Heart left ventricle (tissue), 16 donors: ENCODE measurements at regions not wholly inside any gene's neighbourhood (a gene's known extent, or its start where the extent isn't known, plus 50 kb on each side); places are given as distances from the start of the nearest gene placed in this dataset.

Experiments used
- ATAC-seq, 4 donors: fragments of 200-7000 bp; cut with Tn5 transposase; one replicate each; pipeline ENCODE4 v1.9.1; 2020 to 2022; ENCODE audit warnings: moderate library complexity in 4 of 4, mild to moderate bottlenecking in 3 of 4, moderate number of reproducible peaks in 1 of 4
- DNase-seq, 5 donors: peaks; one replicate each; pipeline ENCODE4 v3.0.0-alpha.2; 2020
- H3K27ac ChIP-seq, 12 donors: fragments of 200-600 bp; sonication (generic) in 4 of 12; one replicate each; pipeline versions ENCODE4 v1.5.0 to v1.8.0; 2016 to 2022; ENCODE audit warnings: mild to moderate bottlenecking in 2 of 12
- H3K27me3 ChIP-seq, 9 donors: fragments of 200-600 bp; sonication (generic) in 2 of 9; one replicate each; pipeline versions ENCODE4 v1.5.1 to v1.8.0; 2016 to 2022; ENCODE audit warnings: mild to moderate bottlenecking in 3 of 9
- H3K36me3 ChIP-seq, 9 donors: fragments of 200-600 bp; sonication (generic) in 2 of 9; one replicate each; pipeline versions ENCODE4 v1.5.0 to v1.8.0; 2018 to 2022; ENCODE audit warnings: mild to moderate bottlenecking in 2 of 9
- H3K4me1 ChIP-seq, 12 donors: fragments of 200-600 bp; sonication (generic) in 4 of 12; one replicate each; pipeline versions ENCODE4 v1.5.0 to v1.8.0; 2016 to 2022; ENCODE audit warnings: mild to moderate bottlenecking in 3 of 12
- H3K4me3 ChIP-seq, 12 donors: fragments of 200-600 bp; sonication (generic) in 4 of 12; one replicate each; pipeline versions ENCODE4 v1.5.0 to v1.8.0; 2017 to 2022; ENCODE audit warnings: mild to moderate bottlenecking in 9 of 12, moderate library complexity in 4 of 12
- H3K9me3 ChIP-seq, 12 donors: fragments of 200-600 bp; sonication (generic) in 4 of 12; one replicate each; pipeline versions ENCODE4 v1.5.0 to v1.8.0; 2016 to 2022; ENCODE audit warnings: mild to moderate bottlenecking in 1 of 12
- POLR2A ChIP-seq, 2 donors: fragments of 450-650 bp; IDR thresholded peaks; one replicate each; pipeline ENCODE4 v1.6.1; 2017; ENCODE audit warnings: antibody characterized with exemption in 2 of 2, mild to moderate bottlenecking in 2 of 2, moderate library complexity in 2 of 2
- WGBS, 4 donors: extraction: QIAGEN DNeasy Blood & Tissue Kit in 2 of 4; methylation state at CpG; one replicate each; pipeline versions ENCODE4 v1.1.5 to v1.1.7; 2013 to 2018; 5-methylcytosine and 5-hydroxymethylcytosine counted together
- intact Hi-C, 10 donors: fragments of 100-400 bp; cut with DNase I; formaldehyde crosslinking; loops; one replicate each; pipeline versions ENCODE4 v1.11.1 to v1.14.2; 2022
- TF ChIP-seq, protein P1 (sequence below), 12 donors: fragments of 200-600 bp; sonication (generic) in 4 of 12; IDR thresholded peaks; one replicate each; pipeline versions ENCODE4 v1.5.0 to v1.8.0; 2018 to 2022; ENCODE audit warnings: antibody characterized with exemption in 12 of 12, mild to moderate bottlenecking in 5 of 12
- donor health status: ischemic (EF 13 %, LVEDD 7.1; RV severe dilation, severe dysfunction).
- donor health status: healthy with polysubstance abuse.
- donor health status: DM: no; HTN: yes; CAD: no.
- donor health status: DM: no; HTN: no; CAD: no.
- donor health status: ischemic (EF 25% LVEDD 6.9; RV normal size, moderate dysfunction).
- donor health status: ischemic (EF 25% LVEDD 5.7; RV mildly dilated, moderate dysfunction).
- donor health status: healthy.
- donor health status: DM: yes; HTN: yes; CAD: no.
- donor health status: ischemic (EF 35%, LVEDD 5.7; RV mildly dilated, moderate dysfunction).
- donor health status: nonischemic (EF 11% LVEDD 7.7; RV severe dilation, severe dysfunction).
- donor health status: DM: yes; HTN: yes; CAD: no.
- donor health status: PGD.
- donor health status: ischemic (EF 29% LVEDD 5.4; RV normal size, mild dysfunction).
- donor health status: nonischemic (EF 23%, LVEDD 6.1; RV moderate dilation, normal function).

DNA sequence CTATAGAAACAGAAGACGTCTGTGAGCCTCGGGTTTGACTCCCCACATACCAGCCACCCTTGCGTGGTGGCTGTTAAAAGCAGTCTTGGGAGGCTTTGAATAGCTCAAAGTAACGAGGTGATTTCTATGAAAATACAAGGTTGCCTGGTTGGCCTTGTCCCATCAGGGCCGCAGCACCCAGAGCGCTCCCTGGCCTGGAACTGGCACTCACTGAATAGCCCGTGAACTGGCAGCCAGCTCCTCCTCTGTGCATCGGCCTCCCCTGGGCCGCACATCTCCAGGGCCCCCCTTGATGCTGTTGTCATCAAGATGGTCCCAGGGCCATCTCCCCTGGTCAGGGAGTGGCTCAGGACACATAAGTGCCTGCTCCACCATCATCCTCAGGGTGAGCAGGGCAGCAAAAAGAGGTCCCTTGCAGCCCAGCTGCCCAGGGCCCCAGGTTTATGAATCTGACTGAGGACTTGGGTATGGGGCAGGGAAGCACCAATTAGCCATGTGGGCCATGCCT lies 144.6 kb upstream of the PPP1R26 start:
- intact Hi-C loops: no loop called here
- peak in 2 of 5 donors; percentile 10 to 49 for DNase-seq

GRCh38 chr9:135335691-135336181 lies 143.8 kb upstream of the PPP1R26 start:
- peaks cover 0 to under 1% (median 0%) of the 10 kb centered on the region in 12 donors for H3K4me1 ChIP-seq
- no peak for TF ChIP-seq POLR2A (IDR thresholded peaks at IDR 0.05)
- 88 to 91% (median 90%) methylated on average over 4 to 14 of the region's 14 CpGs for WGBS, 4 donors
- no peak for ATAC-seq
- no peaks in the 10 kb centered on the region for H3K9me3 ChIP-seq
- DNase-seq: no peak
- intact Hi-C loops: no loop called here
- H3K27ac ChIP-seq: no peak overlapping the region
- H3K4me3 ChIP-seq: no peak overlapping the region
- H3K27me3 ChIP-seq: peaks cover 0 to 23% (median 4%) of the 10 kb centered on the region in 9 donors
- no peaks in the 10 kb centered on the region for H3K36me3 ChIP-seq

More for the DNA sequence above, 144.6 kb upstream of the PPP1R26 start:
- Histone ChIP-seq H3K4me1 (no peaks in the 10 kb centered on the region), H3K36me3 (no peaks in the 10 kb centered on the region), H3K27ac (no peak overlapping the region), H3K4me3 (no peak overlapping the region), H3K27me3 (peaks cover 0 to 23% (median 3%) of the 10 kb centered on the region in 9 donors), H3K9me3 (no peaks in the 10 kb centered on the region)
- TF ChIP-seq, protein P1, sequence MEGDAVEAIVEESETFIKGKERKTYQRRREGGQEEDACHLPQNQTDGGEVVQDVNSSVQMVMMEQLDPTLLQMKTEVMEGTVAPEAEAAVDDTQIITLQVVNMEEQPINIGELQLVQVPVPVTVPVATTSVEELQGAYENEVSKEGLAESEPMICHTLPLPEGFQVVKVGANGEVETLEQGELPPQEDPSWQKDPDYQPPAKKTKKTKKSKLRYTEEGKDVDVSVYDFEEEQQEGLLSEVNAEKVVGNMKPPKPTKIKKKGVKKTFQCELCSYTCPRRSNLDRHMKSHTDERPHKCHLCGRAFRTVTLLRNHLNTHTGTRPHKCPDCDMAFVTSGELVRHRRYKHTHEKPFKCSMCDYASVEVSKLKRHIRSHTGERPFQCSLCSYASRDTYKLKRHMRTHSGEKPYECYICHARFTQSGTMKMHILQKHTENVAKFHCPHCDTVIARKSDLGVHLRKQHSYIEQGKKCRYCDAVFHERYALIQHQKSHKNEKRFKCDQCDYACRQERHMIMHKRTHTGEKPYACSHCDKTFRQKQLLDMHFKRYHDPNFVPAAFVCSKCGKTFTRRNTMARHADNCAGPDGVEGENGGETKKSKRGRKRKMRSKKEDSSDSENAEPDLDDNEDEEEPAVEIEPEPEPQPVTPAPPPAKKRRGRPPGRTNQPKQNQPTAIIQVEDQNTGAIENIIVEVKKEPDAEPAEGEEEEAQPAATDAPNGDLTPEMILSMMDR (IDR thresholded peaks at IDR 0.05): no peak
- TF ChIP-seq POLR2A (IDR thresholded peaks at IDR 0.05): no peak
- WGBS, 4 donors: 83 to 95% (median 87%) methylated on average over 8 to 9 of the region's 9 CpGs
- no peak for ATAC-seq

DNA sequence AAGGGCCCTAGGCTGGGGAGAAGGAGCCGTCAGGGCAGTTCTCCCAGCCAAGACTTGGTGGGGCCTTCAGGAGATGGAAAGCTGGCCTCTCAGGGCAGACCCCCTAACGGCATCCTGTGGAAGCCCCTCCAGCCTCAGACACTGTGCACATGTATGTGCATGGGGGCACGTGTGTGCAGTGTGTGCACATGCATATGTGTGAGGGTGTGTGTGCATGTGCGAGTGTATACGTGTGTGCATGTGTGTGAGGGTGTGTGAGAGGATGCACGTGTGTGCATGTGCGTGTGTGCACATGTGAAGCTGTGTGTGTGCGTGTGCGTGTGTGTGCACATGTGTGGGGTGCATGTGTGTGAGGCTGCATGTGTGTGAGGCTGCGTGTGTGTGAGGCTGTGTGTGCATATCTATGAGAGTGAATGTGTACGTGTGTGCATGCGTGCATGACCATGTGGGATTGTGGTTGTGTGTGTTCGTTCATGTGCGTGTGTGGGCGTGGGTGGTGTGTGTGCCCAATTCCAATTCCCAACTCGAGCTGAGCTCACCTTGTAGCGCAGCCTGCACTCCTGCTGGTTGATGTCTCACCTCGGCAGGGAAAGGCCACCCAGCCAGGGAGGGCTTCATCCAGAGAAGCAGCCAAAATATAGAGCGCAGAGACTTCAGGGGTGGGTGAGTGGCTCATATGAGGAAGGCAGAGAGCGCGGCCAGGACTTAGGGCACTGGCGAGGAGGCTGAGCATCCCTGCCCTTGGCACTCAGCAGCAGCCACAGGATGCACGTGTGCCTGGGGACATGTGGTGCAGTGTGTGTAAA lies 142.7 kb upstream of the PPP1R26 start:
- Histone ChIP-seq H3K4me3 (no peak overlapping the region), H3K27me3 (peaks cover 0 to 32% (median 4%) of the 10 kb centered on the region in 9 donors), H3K4me1 (peaks cover 0 to 7% (median 0%) of the 10 kb centered on the region in 12 donors), H3K9me3 (no peaks in the 10 kb centered on the region), H3K36me3 (no peaks in the 10 kb centered on the region), H3K27ac (no peak overlapping the region)
- WGBS, 4 donors: 82 to 86% (median 85%) methylated on average over 23 of the region's 23 CpGs
- DNase-seq (peak in 1 of 5 donors; percentile 1), ATAC-seq (no peak)
- TF ChIP-seq POLR2A (IDR thresholded peaks at IDR 0.05): no peak
- TF ChIP-seq, protein P1 (IDR thresholded peaks at IDR 0.05): no peak
- intact Hi-C loops: no loop called here

- ATAC-seq: no peak
- no peak for DNase-seq
- no peak overlapping the region for H3K4me3 ChIP-seq
- no peak overlapping the region for H3K27ac ChIP-seq
- no peak for TF ChIP-seq POLR2A (IDR thresholded peaks at IDR 0.05)
- TF ChIP-seq, protein P1 (IDR thresholded peaks at IDR 0.05): no peak
- H3K9me3 ChIP-seq: no peaks in the 10 kb centered on the region
- intact Hi-C loops: no loop called here
- WGBS, 4 donors: 68 to 80% (median 76%) methylated on average over 12 to 14 of the region's 14 CpGs
- no peaks in the 10 kb centered on the region for H3K36me3 ChIP-seq
- H3K27me3 ChIP-seq: peaks cover 0 to 46% (median 7%) of the 10 kb centered on the region in 9 donors
- H3K4me1 ChIP-seq: peaks cover 0 to 7% (median 0%) of the 10 kb centered on the region in 12 donors
Measured at GRCh38 chr9:135338546-135338945, 141.0 kb upstream of the PPP1R26 start.
